Ovary (tissue), 7 donors: ENCODE measurements at regions not wholly inside any gene's neighbourhood (a gene's known extent, or its start where the extent isn't known, plus 50 kb on each side); places are given as distances from the start of the nearest gene placed in this dataset.

ENCODE experiments used
- DNase-seq, 5 donors: peaks; one replicate each; pipeline ENCODE4 v3.0.0-alpha.2; 2019 to 2020
- H3K27ac ChIP-seq, 2 donors: fragments of 200-600 bp; one replicate each; pipeline versions ENCODE4 v1.5.1 to v1.8.0; 2019 to 2022
- H3K27me3 ChIP-seq: fragments of 200-600 bp; one replicate; pipeline ENCODE4 v1.8.0; 2022
- H3K36me3 ChIP-seq: fragments of 200-600 bp; sonication (generic); one replicate; pipeline ENCODE4 v1.5.1; 2019
- H3K4me1 ChIP-seq: one replicate; pipeline ENCODE4 v1.8.1; 2013; ENCODE audit warnings: mild to moderate bottlenecking, moderate library complexity; ENCODE audit not compliant: insufficient read depth
- H3K4me3 ChIP-seq: fragments of 200-600 bp; sonication (generic); one replicate; pipeline ENCODE4 v1.5.1; 2017
- H3K9me3 ChIP-seq, 2 donors: fragments of 200-600 bp in 1 of 2; sonication (generic) in 1 of 2; one replicate each; pipeline versions ENCODE4 v1.5.1 to v1.8.1; 2013 to 2019; ENCODE audit warnings: mild to moderate bottlenecking in 1 of 2, moderate library complexity in 1 of 2
- EP300 ChIP-seq: sonication (generic); formaldehyde crosslinking; IDR thresholded peaks from one replicate; pipeline ENCODE4 v1.6.1; 2017; ENCODE audit warnings: antibody characterized with exemption
- POLR2A ChIP-seq: fragments of 450-650 bp; IDR thresholded peaks from one replicate; pipeline ENCODE4 v1.6.1; 2017; ENCODE audit warnings: antibody characterized with exemption, mild to moderate bottlenecking, moderate library complexity
- WGBS, 3 donors: extraction: QIAGEN DNeasy Blood & Tissue Kit in 1 of 3; methylation state at CpG; one replicate each; pipeline versions ENCODE4 v1.1.5 to v1.1.7; 2013 to 2017; 5-methylcytosine and 5-hydroxymethylcytosine counted together
- intact Hi-C, 4 donors: fragments of 100-400 bp; cut with DNase I; formaldehyde crosslinking; loops; one replicate each; pipeline versions ENCODE4 v1.11.0 to v1.15.1; 2022 to 2023
- TF ChIP-seq, protein P1 (sequence below), 3 donors: fragments of 450-650 bp in 2 of 3; fragments of 200-600 bp in 1 of 3; IDR thresholded peaks; one replicate each; pipeline versions ENCODE4 v1.5.1 to v1.8.0; 2016 to 2022; ENCODE audit warnings: antibody characterized with exemption in 3 of 3, mild to moderate bottlenecking in 1 of 3
- donor health status: DM: no; HTN: no; CAD: no; lungs with moderate emphysema.
- donor health status: DM: no; HTN: no; CAD: no.
- donor health status: Bipolar disorder and iron deficiency.
- donor health status: DM: no; HTN: no; CAD: no.
- donor health status: DM: yes; HTN: yes; CAD: no.

DNA sequence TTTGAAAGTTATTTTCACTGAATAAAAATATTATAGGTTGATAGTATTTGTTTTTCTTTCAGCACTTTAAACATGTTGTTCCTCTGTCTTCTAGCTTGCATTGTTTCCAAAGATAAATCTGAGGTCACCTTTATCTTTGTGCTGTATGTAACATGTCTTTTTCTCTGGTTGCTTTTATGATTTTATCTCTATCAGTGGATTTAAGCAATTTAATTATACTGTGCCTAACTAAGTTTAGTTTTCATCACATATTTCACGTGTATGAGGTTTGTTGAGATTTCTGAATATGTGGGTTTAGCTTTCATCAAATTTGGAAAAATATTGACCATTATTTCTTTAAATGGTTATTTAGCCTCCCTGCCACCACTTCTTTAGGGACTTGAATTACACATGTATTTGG is 214.5 kb downstream of the SNX18 start:
- H3K4me1 ChIP-seq, result no peaks in the 10 kb centered on the region
- H3K4me3 ChIP-seq, result no peak overlapping the region
- DNase-seq, result no peak
- TF ChIP-seq, protein P1, sequence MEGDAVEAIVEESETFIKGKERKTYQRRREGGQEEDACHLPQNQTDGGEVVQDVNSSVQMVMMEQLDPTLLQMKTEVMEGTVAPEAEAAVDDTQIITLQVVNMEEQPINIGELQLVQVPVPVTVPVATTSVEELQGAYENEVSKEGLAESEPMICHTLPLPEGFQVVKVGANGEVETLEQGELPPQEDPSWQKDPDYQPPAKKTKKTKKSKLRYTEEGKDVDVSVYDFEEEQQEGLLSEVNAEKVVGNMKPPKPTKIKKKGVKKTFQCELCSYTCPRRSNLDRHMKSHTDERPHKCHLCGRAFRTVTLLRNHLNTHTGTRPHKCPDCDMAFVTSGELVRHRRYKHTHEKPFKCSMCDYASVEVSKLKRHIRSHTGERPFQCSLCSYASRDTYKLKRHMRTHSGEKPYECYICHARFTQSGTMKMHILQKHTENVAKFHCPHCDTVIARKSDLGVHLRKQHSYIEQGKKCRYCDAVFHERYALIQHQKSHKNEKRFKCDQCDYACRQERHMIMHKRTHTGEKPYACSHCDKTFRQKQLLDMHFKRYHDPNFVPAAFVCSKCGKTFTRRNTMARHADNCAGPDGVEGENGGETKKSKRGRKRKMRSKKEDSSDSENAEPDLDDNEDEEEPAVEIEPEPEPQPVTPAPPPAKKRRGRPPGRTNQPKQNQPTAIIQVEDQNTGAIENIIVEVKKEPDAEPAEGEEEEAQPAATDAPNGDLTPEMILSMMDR (IDR thresholded peaks at IDR 0.05), result no peak
- TF ChIP-seq EP300, result no peak
- no peak for TF ChIP-seq POLR2A
- no peaks in the 10 kb centered on the region for H3K9me3 ChIP-seq
- no peak overlapping the region for H3K27ac ChIP-seq
- H3K36me3 ChIP-seq, result no peaks in the 10 kb centered on the region
- WGBS, 3 donors, result 29 to 70% (median 61%) methylated on average over 1 of the region's 1 CpG
- H3K27me3 ChIP-seq, result no peaks in the 10 kb centered on the region
- intact Hi-C loops, result no loop called here

DNA sequence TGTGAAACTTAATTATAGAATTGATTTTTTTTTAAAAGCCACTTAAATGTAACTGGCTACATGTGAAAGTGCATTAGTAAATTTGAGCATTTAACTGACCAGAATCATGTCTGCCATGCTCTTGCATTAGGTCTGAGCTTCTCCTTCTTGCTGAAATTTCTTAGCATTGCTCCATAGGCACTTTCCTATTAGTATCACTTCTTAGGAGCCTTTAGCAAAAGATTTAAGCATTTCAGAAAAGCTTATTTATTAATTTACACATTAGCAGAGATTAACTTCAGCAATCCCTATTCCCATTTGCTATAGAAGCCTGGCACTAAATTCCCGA is 211.0 kb downstream of the SNX18 start:
- no peaks in the 10 kb centered on the region for H3K27me3 ChIP-seq
- H3K4me1 ChIP-seq, result no peaks in the 10 kb centered on the region
- 93 to 95% (median 94%) methylated on average over 1 of the region's 1 CpG for WGBS, 3 donors
- H3K4me3 ChIP-seq, result no peak overlapping the region
- no peaks in the 10 kb centered on the region for H3K9me3 ChIP-seq
- TF ChIP-seq, protein P1 (IDR thresholded peaks at IDR 0.05), result no peak
- TF ChIP-seq EP300, result no peak
- TF ChIP-seq POLR2A, result no peak
- H3K36me3 ChIP-seq, result no peaks in the 10 kb centered on the region
- no peak overlapping the region for H3K27ac ChIP-seq
- intact Hi-C loops, result no loop called here
- DNase-seq, result no peak

DNA sequence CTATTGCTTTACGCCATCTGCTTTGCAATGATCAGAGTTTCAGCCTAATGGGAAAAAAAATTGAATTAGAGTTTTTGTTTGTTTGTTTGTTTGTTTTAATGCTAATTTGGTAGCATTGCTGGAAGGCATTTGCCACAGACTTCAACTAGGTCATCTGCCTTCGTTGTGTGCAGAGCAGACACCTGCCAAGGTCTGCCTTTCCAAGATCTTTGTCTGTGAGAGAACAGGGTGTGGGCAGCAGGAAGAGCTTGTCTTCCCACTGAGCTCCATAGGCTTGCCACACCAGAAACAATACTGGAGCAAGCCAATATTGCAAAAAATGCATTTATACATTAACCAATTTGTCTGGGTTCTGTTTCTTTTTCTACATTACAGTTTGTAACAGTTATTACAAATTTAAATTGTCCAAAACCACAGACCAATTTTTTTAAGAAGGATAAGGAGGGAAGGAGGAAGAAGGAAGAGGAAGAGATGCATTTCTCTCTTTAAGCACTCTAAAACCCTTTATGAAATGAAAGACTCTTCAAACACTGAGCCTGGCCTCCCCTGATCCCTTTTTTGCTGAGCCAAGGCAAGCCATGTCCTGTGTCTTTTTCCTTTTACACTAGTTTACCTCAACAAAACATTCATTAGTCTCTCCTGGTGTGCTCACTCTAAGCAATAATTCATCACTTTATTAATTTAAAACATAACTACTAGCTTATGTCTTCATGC is 210.5 kb downstream of the SNX18 start:
- Histone ChIP-seq H3K4me3 (no peak overlapping the region), H3K36me3 (no peaks in the 10 kb centered on the region), H3K9me3 (no peaks in the 10 kb centered on the region), H3K27me3 (no peaks in the 10 kb centered on the region), H3K27ac (no peak overlapping the region), H3K4me1 (no peaks in the 10 kb centered on the region)
- WGBS, 3 donors, result 73 to 85% (median 75%) methylated on average over 2 of the region's 2 CpGs
- DNase-seq, result no peak
- TF ChIP-seq POLR2A (no peak), EP300 (no peak)
- TF ChIP-seq, protein P1 (IDR thresholded peaks at IDR 0.05), result no peak
- intact Hi-C loops, result no loop called here

DNA sequence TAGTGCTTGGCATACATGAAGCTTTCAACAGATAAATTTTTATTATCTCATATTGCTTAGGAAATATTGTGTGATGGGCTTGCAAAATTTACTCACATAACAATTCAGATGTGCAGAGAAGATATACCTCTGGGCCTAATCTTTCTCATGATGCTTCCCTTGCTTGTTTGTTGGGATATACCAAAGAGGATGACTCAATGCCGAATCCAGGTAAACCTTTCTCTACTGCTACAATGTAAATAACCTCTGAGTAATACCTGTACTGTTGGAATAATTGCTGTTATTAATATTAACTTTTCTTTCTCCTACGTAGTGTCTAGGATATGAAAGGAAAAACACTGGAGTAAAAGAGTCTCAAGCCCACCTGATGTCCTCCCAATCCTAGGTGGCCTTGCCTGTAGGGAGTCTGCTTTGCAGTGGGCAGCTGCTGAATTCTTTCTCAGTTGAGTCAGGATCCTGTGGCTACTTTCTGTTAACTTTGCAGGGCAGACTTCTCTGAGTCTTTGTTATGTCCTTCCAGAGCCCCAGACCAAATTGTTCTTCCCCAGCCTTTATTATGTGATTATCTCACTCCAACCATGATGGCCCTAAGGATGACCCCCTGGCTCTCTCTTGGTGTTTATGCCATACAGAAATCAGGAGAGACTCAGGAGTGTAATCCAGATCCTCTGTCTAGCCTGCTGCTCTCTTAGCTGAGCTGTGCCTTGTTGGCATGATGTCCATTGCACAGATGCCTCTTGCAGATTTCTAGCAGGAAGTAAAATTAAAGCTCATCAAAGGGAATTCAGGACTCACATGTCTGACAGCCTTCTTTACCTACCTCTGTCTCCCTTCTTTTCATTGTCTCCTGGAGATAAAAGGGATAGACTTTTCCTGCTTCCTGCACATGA is 208.1 kb downstream of the SNX18 start:
- DNase-seq, result no peak
- H3K4me3 ChIP-seq, result no peak overlapping the region
- H3K4me1 ChIP-seq, result no peaks in the 10 kb centered on the region
- intact Hi-C loops, result no loop called here
- WGBS, 3 donors, result 45 to 49% (median 49%) methylated on average over 2 of the region's 2 CpGs
- H3K36me3 ChIP-seq, result no peaks in the 10 kb centered on the region
- TF ChIP-seq POLR2A, result no peak
- TF ChIP-seq, protein P1 (IDR thresholded peaks at IDR 0.05), result no peak
- TF ChIP-seq EP300, result no peak
- no peaks in the 10 kb centered on the region for H3K27me3 ChIP-seq
- no peaks in the 10 kb centered on the region for H3K9me3 ChIP-seq
- H3K27ac ChIP-seq, result no peak overlapping the region
